Adrenal gland (tissue), 5 donors: ENCODE measurements at regions not wholly inside any gene's neighbourhood (a gene's known extent, or its start where the extent isn't known, plus 50 kb on each side); places are given as distances from the start of the nearest gene placed in this dataset.

Experiments
- POLR2A ChIP-seq, 2 donors: fragments of 450-650 bp; IDR thresholded peaks; one replicate each; pipeline ENCODE4 v1.6.1; 2017; ENCODE audit warnings: antibody characterized with exemption in 2 of 2, mild to moderate bottlenecking in 2 of 2, moderate library complexity in 1 of 2
- TF ChIP-seq, protein P1 (sequence below), 6 experiments: fragments of 450-650 bp in 4 of 6; fragments of 200-600 bp in 2 of 6; sonication (generic) in 1 of 6; IDR thresholded peaks; 1 replicate in 5 of 6; 2 replicates in 1 of 6; pipeline versions ENCODE4 v1.5.1 to v1.8.0; 2016 to 2021; ENCODE audit warnings: antibody characterized with exemption in 6 of 6, mild to moderate bottlenecking in 2 of 6, moderate library complexity in 1 of 6
- donor health status: DM: no; HTN: no; CAD: no.

DNA sequence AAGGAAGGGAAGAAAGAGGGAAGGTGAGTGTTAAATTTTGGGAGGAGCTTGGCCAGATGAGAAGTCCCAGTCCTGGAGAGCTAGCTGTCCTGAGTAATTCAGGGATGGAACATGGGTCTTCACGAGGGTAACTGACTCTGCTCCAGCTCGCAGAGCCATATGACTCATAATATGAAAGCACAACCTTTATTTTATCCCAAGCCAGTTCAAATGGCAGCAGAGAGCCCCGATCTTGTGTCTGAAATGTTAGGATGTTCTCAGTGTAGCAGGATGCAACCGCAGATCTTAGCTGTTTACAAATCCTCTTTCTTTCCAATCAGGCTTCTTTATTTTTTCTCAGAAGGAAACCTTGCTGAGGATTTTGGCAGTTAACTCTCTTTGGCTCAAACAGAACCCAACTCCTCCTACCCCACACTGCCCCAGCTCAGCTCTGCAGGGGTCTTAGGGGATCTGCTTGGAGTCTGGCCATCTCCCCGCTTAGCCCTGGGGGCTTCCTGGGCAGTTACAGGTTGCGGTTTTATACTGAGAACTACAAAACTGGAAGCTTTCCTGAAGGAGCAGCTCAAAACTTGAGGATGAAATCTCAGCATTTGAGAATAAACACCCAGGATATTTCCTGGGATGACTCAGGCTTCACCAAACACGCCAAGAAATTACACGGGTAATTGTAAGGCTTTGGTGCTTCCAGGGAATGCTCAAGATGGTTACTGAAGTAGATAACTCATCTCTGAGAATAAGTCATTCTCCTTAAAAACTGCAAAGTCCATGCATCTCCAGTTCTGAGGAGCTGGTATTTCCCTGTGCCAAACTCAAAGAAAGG, 92.5 kb downstream of the VCPKMT start:
- TF ChIP-seq POLR2A (IDR thresholded peaks at IDR 0.05): no peak
- TF ChIP-seq, protein P1, sequence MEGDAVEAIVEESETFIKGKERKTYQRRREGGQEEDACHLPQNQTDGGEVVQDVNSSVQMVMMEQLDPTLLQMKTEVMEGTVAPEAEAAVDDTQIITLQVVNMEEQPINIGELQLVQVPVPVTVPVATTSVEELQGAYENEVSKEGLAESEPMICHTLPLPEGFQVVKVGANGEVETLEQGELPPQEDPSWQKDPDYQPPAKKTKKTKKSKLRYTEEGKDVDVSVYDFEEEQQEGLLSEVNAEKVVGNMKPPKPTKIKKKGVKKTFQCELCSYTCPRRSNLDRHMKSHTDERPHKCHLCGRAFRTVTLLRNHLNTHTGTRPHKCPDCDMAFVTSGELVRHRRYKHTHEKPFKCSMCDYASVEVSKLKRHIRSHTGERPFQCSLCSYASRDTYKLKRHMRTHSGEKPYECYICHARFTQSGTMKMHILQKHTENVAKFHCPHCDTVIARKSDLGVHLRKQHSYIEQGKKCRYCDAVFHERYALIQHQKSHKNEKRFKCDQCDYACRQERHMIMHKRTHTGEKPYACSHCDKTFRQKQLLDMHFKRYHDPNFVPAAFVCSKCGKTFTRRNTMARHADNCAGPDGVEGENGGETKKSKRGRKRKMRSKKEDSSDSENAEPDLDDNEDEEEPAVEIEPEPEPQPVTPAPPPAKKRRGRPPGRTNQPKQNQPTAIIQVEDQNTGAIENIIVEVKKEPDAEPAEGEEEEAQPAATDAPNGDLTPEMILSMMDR (IDR thresholded peaks at IDR 0.05): no peak
